Ascending aorta (tissue), 2 donors: ENCODE measurements at regions not wholly inside any gene's neighbourhood (a gene's known extent, or its start where the extent isn't known, plus 50 kb on each side); places are given as distances from the start of the nearest gene placed in this dataset.

Experiments
- DNase-seq, 2 donors: peaks; one replicate each; pipeline ENCODE4 v3.0.0-alpha.2; 2019; ENCODE audit warnings: low spot score in 2 of 2
- H3K27ac ChIP-seq, 2 donors: fragments of 200-600 bp; sonication (generic); one replicate each; pipeline ENCODE4 v1.5.1; 2016 to 2017; ENCODE audit warnings: mild to moderate bottlenecking in 1 of 2
- H3K27me3 ChIP-seq: fragments of 200-600 bp; sonication (generic); one replicate; pipeline ENCODE4 v1.5.1; 2017
- H3K36me3 ChIP-seq, 2 donors: fragments of 200-600 bp; sonication (generic); one replicate each; pipeline ENCODE4 v1.5.1; 2016
- H3K4me1 ChIP-seq, 2 donors: fragments of 200-600 bp; sonication (generic); one replicate each; pipeline ENCODE4 v1.5.1; 2016 to 2017; ENCODE audit warnings: mild to moderate bottlenecking in 1 of 2
- H3K4me3 ChIP-seq, 2 donors: fragments of 200-600 bp; sonication (generic); one replicate each; pipeline ENCODE4 v1.5.1; 2016 to 2017; ENCODE audit warnings: mild to moderate bottlenecking in 1 of 2
- H3K9me3 ChIP-seq, 2 donors: fragments of 200-600 bp; sonication (generic); one replicate each; pipeline ENCODE4 v1.5.1; 2016
- intact Hi-C: fragments of 100-400 bp; cut with DNase I; formaldehyde crosslinking; loops from one replicate; pipeline ENCODE4 v1.15.1; 2023
- TF ChIP-seq, protein P1 (sequence below), 3 experiments: fragments of 200-600 bp in 2 of 3; fragments of 450-650 bp in 1 of 3; sonication (generic) in 2 of 3; IDR thresholded peaks; one replicate each; pipeline ENCODE4 v1.5.1; 2016 to 2019; ENCODE audit warnings: antibody characterized with exemption in 3 of 3, mild to moderate bottlenecking in 1 of 3, moderate library complexity in 1 of 3

DNA sequence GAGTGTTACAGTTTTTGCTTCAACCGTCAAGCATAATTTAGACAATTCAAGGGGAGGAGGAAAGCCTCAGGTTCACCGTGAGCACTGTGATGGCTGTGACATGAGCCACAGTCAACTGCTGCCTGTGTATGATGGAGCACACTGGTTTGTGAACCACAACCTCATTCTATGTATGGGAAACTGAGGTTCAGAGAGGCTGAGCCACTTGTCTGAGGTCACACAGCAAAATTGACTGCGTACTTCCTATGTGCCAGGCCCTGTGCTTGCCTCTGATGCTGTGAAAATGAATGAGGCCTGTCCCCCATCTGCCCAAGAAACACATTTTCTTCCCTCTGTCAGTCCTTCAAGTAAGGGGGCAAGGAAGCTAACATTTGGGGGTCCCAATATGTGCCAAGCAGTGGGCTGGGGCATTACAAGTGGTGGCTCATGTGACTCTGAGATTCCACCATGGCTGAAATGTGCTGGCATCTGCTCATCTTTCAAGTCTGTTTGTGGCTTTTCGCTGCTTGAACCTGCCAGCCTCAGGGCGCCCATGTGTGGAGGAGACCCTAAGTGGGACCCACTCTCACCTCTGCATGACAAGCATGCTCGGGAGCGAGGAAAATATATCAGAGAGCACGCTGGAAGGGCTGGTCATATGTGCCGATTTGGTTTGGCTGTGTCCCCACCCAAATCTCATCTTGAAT is 79.7 kb downstream of the ADRA2C start:
- TF ChIP-seq, protein P1, sequence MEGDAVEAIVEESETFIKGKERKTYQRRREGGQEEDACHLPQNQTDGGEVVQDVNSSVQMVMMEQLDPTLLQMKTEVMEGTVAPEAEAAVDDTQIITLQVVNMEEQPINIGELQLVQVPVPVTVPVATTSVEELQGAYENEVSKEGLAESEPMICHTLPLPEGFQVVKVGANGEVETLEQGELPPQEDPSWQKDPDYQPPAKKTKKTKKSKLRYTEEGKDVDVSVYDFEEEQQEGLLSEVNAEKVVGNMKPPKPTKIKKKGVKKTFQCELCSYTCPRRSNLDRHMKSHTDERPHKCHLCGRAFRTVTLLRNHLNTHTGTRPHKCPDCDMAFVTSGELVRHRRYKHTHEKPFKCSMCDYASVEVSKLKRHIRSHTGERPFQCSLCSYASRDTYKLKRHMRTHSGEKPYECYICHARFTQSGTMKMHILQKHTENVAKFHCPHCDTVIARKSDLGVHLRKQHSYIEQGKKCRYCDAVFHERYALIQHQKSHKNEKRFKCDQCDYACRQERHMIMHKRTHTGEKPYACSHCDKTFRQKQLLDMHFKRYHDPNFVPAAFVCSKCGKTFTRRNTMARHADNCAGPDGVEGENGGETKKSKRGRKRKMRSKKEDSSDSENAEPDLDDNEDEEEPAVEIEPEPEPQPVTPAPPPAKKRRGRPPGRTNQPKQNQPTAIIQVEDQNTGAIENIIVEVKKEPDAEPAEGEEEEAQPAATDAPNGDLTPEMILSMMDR (IDR thresholded peaks at IDR 0.05) = no peak
- Histone ChIP-seq H3K27me3 (no peaks in the 10 kb centered on the region), H3K36me3 (no peaks in the 10 kb centered on the region), H3K4me3 (no peak overlapping the region), H3K4me1 (no peaks in the 10 kb centered on the region), H3K27ac (no peak overlapping the region), H3K9me3 (peaks cover 7 to 15% of the 10 kb centered on the region in 2 donors)
- intact Hi-C loops = no loop called here
- no peak for DNase-seq

DNA sequence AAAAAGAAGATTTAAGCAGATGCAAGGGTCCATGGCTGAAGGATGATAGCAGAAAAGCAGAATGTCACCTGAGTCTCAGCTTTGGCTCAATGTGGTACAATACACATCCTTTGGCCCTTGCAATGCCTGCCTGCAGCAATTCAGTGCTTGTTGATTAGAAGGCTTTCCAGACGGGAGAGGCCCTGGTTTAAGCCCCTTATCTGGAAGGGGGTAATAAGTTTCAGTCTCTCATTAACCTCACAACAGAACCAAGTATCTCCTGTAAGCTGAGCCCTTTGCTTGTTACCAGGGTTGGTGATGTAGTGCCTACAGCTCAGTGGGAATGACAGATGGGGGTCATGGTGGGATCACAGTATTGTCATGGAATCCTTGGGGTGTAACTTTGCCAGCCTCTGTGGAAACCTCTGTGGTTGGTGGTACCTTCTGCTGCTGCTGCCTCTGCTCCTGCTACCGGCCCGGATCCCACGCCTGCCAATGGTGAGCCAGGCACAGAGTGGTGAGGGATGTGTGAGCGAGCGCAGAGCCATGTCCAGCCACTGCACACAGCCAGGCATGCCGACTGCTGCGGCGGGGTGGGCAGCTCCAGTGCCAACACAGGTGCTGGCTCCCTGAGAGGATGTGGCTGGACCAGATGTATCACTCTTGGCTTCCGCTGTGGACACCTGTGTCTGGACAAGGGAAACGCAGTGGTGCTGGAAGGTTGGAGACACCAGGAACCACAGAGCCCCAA is 81.2 kb downstream of the ADRA2C start:
- peaks cover 7 to 15% of the 10 kb centered on the region in 2 donors for H3K9me3 ChIP-seq
- TF ChIP-seq, protein P1 (IDR thresholded peaks at IDR 0.05) = no peak
- H3K4me1 ChIP-seq = no peaks in the 10 kb centered on the region
- intact Hi-C loops = no loop called here
- no peak for DNase-seq
- no peaks in the 10 kb centered on the region for H3K27me3 ChIP-seq
- H3K27ac ChIP-seq = no peak overlapping the region
- H3K4me3 ChIP-seq = no peak overlapping the region
- no peaks in the 10 kb centered on the region for H3K36me3 ChIP-seq

DNA sequence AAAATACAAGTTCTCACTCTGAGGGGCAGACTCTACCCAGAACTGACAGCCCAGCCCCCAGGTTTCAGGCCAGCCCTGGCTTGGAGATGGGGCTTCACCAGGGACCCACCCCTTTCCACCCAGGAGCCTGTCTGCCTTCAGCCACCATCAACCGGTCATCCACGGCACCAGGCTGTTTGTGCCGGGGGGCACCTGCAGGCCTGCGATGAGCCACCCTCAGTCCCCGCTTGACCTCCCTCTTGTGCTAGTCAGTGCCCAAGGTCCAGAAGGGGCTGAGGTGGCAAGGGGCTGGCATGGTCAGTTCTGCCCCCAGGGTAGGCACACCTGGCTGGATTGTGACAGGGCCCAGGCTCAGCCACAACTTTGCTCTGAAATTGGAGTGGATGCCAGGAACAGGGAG is 82.1 kb downstream of the ADRA2C start:
- TF ChIP-seq, protein P1 (IDR thresholded peaks at IDR 0.05) = no peak
- H3K27ac ChIP-seq = no peak overlapping the region
- no peaks in the 10 kb centered on the region for H3K4me1 ChIP-seq
- intact Hi-C loops = no loop called here
- H3K4me3 ChIP-seq = no peak overlapping the region
- H3K36me3 ChIP-seq = no peaks in the 10 kb centered on the region
- no peaks in the 10 kb centered on the region for H3K27me3 ChIP-seq
- no peak for DNase-seq
- peaks cover 7 to 15% of the 10 kb centered on the region in 2 donors for H3K9me3 ChIP-seq

DNA sequence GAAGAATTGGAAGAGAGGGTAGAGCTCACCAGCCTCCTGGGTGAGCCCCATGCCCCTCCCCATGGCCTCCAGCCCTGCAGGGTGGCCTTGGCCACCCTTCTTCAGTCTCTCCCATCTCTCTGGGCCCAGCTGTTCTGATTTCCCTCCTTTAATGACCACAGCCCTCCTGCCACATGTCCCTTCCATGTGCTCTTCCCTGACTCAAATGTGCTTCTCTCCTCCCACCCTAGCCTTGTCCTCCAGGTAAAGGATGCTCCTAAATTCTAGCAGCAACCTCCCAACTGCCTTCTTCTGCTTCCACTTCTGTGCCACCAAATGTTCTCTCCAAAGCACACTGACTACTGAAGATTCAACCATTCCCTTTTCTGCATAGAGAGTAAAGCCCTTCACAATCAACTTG is 83.0 kb downstream of the ADRA2C start:
- intact Hi-C loops = no loop called here

DNA sequence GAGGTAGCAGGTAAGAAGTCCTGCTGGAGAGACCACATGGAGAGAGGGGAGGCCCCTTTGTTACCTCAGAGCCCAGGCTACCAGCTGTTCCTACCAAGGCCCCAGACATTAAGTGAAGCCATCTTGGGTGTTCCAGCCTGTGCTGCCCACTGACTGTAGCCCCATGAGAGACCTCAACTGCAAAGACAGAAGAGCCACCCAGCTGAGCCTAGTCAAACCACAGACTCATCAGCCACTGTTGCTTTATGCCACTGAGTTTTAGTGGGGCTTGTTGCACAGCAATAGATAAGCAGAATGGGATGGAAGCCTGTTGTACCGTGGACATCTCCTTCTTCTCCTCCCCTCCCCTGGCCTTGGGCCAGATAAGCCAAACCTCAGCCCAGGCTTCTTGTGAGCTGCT is 83.9 kb downstream of the ADRA2C start:
- Histone ChIP-seq H3K27ac (no peak overlapping the region), H3K9me3 (peaks cover 7 to 15% of the 10 kb centered on the region in 2 donors), H3K4me3 (no peak overlapping the region), H3K27me3 (no peaks in the 10 kb centered on the region), H3K36me3 (no peaks in the 10 kb centered on the region), H3K4me1 (no peaks in the 10 kb centered on the region)
- DNase-seq = no peak
- intact Hi-C loops = no loop called here
- TF ChIP-seq, protein P1 (IDR thresholded peaks at IDR 0.05) = no peak

More for the DNA sequence above, 83.0 kb downstream of the ADRA2C start:
- DNase-seq = no peak
- Histone ChIP-seq H3K27ac (no peak overlapping the region), H3K36me3 (no peaks in the 10 kb centered on the region), H3K4me3 (no peak overlapping the region), H3K27me3 (no peaks in the 10 kb centered on the region), H3K9me3 (peaks cover 7 to 15% of the 10 kb centered on the region in 2 donors), H3K4me1 (no peaks in the 10 kb centered on the region)
- TF ChIP-seq, protein P1 (IDR thresholded peaks at IDR 0.05) = no peak
